Heart right ventricle (tissue), 16 donors: ENCODE measurements at regions not wholly inside any gene's neighbourhood (a gene's known extent, or its start where the extent isn't known, plus 50 kb on each side); places are given as distances from the start of the nearest gene placed in this dataset.

Source experiments
- ATAC-seq, 8 donors: fragments of 200-7000 bp; cut with Tn5 transposase; one replicate each; pipeline ENCODE4 v1.9.1; 2020; ENCODE audit warnings: mild to moderate bottlenecking in 8 of 8, moderate library complexity in 8 of 8, moderate number of reproducible peaks in 1 of 8
- DNase-seq, 2 donors: peaks; one replicate each; pipeline ENCODE4 v3.0.0-alpha.2; 2020
- H3K27ac ChIP-seq, 10 donors: fragments of 200-600 bp; sonication (generic) in 2 of 10; one replicate each; pipeline versions ENCODE4 v1.5.0 to v1.8.0; 2020 to 2022; ENCODE audit warnings: mild to moderate bottlenecking in 3 of 10
- H3K27me3 ChIP-seq, 7 donors: fragments of 200-600 bp; one replicate each; pipeline ENCODE4 v1.8.0; 2021 to 2022; ENCODE audit warnings: mild to moderate bottlenecking in 2 of 7
- H3K36me3 ChIP-seq, 9 donors: fragments of 200-600 bp; sonication (generic) in 1 of 9; one replicate each; pipeline versions ENCODE4 v1.5.0 to v1.8.0; 2020 to 2022; ENCODE audit warnings: mild to moderate bottlenecking in 2 of 9
- H3K4me1 ChIP-seq, 9 donors: fragments of 200-600 bp; sonication (generic) in 1 of 9; one replicate each; pipeline versions ENCODE4 v1.5.0 to v1.8.0; 2020 to 2022; ENCODE audit warnings: mild to moderate bottlenecking in 4 of 9
- H3K4me3 ChIP-seq, 10 donors: fragments of 200-600 bp; sonication (generic) in 2 of 10; one replicate each; pipeline versions ENCODE4 v1.5.0 to v1.8.0; 2020 to 2022; ENCODE audit warnings: mild to moderate bottlenecking in 7 of 10, moderate library complexity in 2 of 10
- H3K9me3 ChIP-seq, 11 donors: fragments of 200-600 bp in 10 of 11; sonication (generic) in 2 of 11; one replicate each; pipeline versions ENCODE4 v1.5.0 to v1.8.0; 2013 to 2022; ENCODE audit warnings: mild to moderate bottlenecking in 2 of 11, control low read depth in 1 of 11, moderate library complexity in 1 of 11
- CTCF ChIP-seq, 9 donors: fragments of 200-600 bp; sonication (generic) in 2 of 9; IDR thresholded peaks; one replicate each; pipeline versions ENCODE4 v1.5.0 to v1.8.0; 2021 to 2022; ENCODE audit warnings: antibody characterized with exemption in 9 of 9, mild to moderate bottlenecking in 5 of 9, moderate library complexity in 1 of 9
- whole genome bisulfite sequencing, 2 donors: extraction: QIAGEN DNeasy Blood & Tissue Kit; methylation state at CpG; one replicate each; pipeline ENCODE4 v1.1.7; 2013; ENCODE audit warnings: inconsistent platforms in 1 of 2; 5-methylcytosine and 5-hydroxymethylcytosine counted together
- intact Hi-C, 10 donors: fragments of 100-400 bp; cut with DNase I; formaldehyde crosslinking; loops; one replicate each; pipeline versions ENCODE4 v1.11.1 to v1.14.2; 2022
- donor health status: Arrhythmogenic right ventricular cardiomyopathy.
- donor health status: ischemic (EF 13 %, LVEDD 7.1; RV severe dilation, severe dysfunction).
- donor health status: healthy with polysubstance abuse.
- donor health status: DM: no; HTN: yes; CAD: no.
- donor health status: DM: no; HTN: no; CAD: no.
- donor health status: ischemic (EF 25% LVEDD 6.9; RV normal size, moderate dysfunction).
- donor health status: ischemic (EF 25% LVEDD 5.7; RV mildly dilated, moderate dysfunction).
- donor health status: healthy.
- donor health status: DM: yes; HTN: yes; CAD: no.
- donor health status: Ischemic cardiomyopathy.
- donor health status: ischemic (EF 35%, LVEDD 5.7; RV mildly dilated, moderate dysfunction).
- donor health status: nonischemic (EF 11% LVEDD 7.7; RV severe dilation, severe dysfunction).
- donor health status: DM: yes; HTN: yes; CAD: no.
- donor health status: PGD.
- donor health status: ischemic (EF 29% LVEDD 5.4; RV normal size, mild dysfunction).
- donor health status: nonischemic (EF 23%, LVEDD 6.1; RV moderate dilation, normal function).

- DNase-seq (no peak), ATAC-seq (no peak)
- no peaks in the 10 kb centered on the region for H3K9me3 ChIP-seq
- TF ChIP-seq CTCF (IDR thresholded peaks at IDR 0.05), result no peak
- no peaks in the 10 kb centered on the region for H3K36me3 ChIP-seq
- no peaks in the 10 kb centered on the region for H3K4me1 ChIP-seq
- intact Hi-C loops, result no loop called here
- no peak overlapping the region for H3K4me3 ChIP-seq
- peaks cover 0 to 10% (median 0%) of the 10 kb centered on the region in 7 donors for H3K27me3 ChIP-seq
- H3K27ac ChIP-seq, result no peak overlapping the region
- 59 to 61% methylated on average over 3 of the region's 3 CpGs for WGBS, 2 donors
Observed at GRCh38 chr6:135105299-135105698, 50.7 kb upstream of the HBS1L start.
